IMR-90 (cell line): ENCODE measurements at regions not wholly inside any gene's neighbourhood (a gene's known extent, or its start where the extent isn't known, plus 50 kb on each side); places are given as distances from the start of the nearest gene placed in this dataset.

Experiments
- ATAC-seq: fragments of 200-7000 bp; cut with Tn5 transposase; 2 replicates; pipeline ENCODE4 v1.9.1; 2020; ENCODE audit warnings: low read depth, mild to moderate bottlenecking, moderate library complexity
- BruUV-seq: library from RNA; stranded (reverse); fragments of 400-500 nt; replicated peaks from 2 replicates; lab custom pipeline; 2021; lab: Mats Ljungman, UMichigan
- CTCF ChIA-PET: fragments of 300-600 bp; formaldehyde crosslinking; extraction: SDS; loops from one replicate; lab custom pipeline; 2021; ENCODE audit warnings: antibody characterized with exemption; lab: Yijun Ruan, JAX
- POLR2A ChIA-PET: fragments of 300-600 bp; sonication (Branson Sonifier 250); formaldehyde crosslinking; loops from one replicate; lab custom pipeline; 2022; ENCODE audit warnings: antibody characterized with exemption; ENCODE audit not compliant: unreplicated experiment; lab: Charles Lee
- DNase-seq: peaks from one replicate; pipeline ENCODE4 v3.0.0; 2013
- H2AFZ ChIP-seq: replicated peaks from 2 replicates; pipeline ENCODE3; 2013; ENCODE audit warnings: low read length, mild to moderate bottlenecking; ENCODE audit not compliant: poor library complexity
- H2AK5ac ChIP-seq: 2 replicates; pipeline ENCODE4 v1.6.1; 2013; ENCODE audit warnings: low read depth, low read length, inconsistent platforms
- H2AK9ac ChIP-seq: replicated peaks from 2 replicates; pipeline ENCODE3; 2013; ENCODE audit warnings: mild to moderate bottlenecking, low read depth, low read length, moderate library complexity; ENCODE audit not compliant: poor library complexity
- H2BK120ac ChIP-seq: 2 replicates; pipeline ENCODE4 v1.6.1; 2013; ENCODE audit warnings: low read depth, low read length, inconsistent platforms
- H2BK15ac ChIP-seq: 3 replicates; pipeline ENCODE4 v1.6.1; 2013; ENCODE audit warnings: low read depth, low read length, inconsistent platforms
- H2BK20ac ChIP-seq: 2 replicates; pipeline ENCODE4 v1.6.1; 2013; ENCODE audit warnings: low read depth, mild to moderate bottlenecking, inconsistent platforms, low read length, moderate library complexity
- H2BK5ac ChIP-seq: 2 replicates; pipeline ENCODE4 v1.6.1; 2013; ENCODE audit warnings: mild to moderate bottlenecking, low read depth, low read length, inconsistent platforms; ENCODE audit not compliant: poor library complexity, severe bottlenecking
- H3K14ac ChIP-seq: replicated peaks from 2 replicates; pipeline ENCODE4 v1.6.1; 2013; ENCODE audit warnings: low read depth, low read length, inconsistent platforms
- H3K18ac ChIP-seq: 2 replicates; pipeline ENCODE4 v1.6.1; 2013; ENCODE audit warnings: low read depth, low read length, control low read depth
- H3K23ac ChIP-seq: 2 replicates; pipeline ENCODE4 v1.6.1; 2013; ENCODE audit warnings: low read depth, low read length, inconsistent platforms
- H3K27ac ChIP-seq: 2 replicates; pipeline ENCODE4 v1.5.1; 2013; ENCODE audit warnings: mild to moderate bottlenecking, control low read depth, low read length; ENCODE audit not compliant: insufficient read depth
- H3K27me3 ChIP-seq: 2 replicates; pipeline ENCODE4 v1.6.1; 2013; ENCODE audit warnings: low read length; ENCODE audit not compliant: control insufficient read depth, insufficient read depth
- H3K36me3 ChIP-seq: 2 replicates; pipeline ENCODE4 v1.6.1; 2013; ENCODE audit warnings: low read length, mixed read lengths; ENCODE audit not compliant: control insufficient read depth, insufficient read depth
- H3K4ac ChIP-seq: 2 replicates; pipeline ENCODE4 v1.6.1; 2013; ENCODE audit warnings: low read depth, low read length, inconsistent platforms
- H3K4me1 ChIP-seq: 2 replicates; pipeline ENCODE4 v1.6.1; 2013; ENCODE audit warnings: low read length, mixed read lengths; ENCODE audit not compliant: control insufficient read depth, insufficient read depth
- H3K4me2 ChIP-seq: 2 replicates; pipeline ENCODE4 v1.6.1; 2013; ENCODE audit warnings: low read depth, mild to moderate bottlenecking, control low read depth, low read length, moderate library complexity
- H3K4me3 ChIP-seq: 2 replicates; pipeline ENCODE4 v1.5.1; 2013; ENCODE audit warnings: low read depth, mild to moderate bottlenecking, control low read depth, low read length, moderate library complexity; ENCODE audit not compliant: insufficient read depth
- H3K56ac ChIP-seq: 2 replicates; pipeline ENCODE4 v1.6.1; 2013; ENCODE audit warnings: low read length, inconsistent platforms; ENCODE audit not compliant: insufficient read depth; ENCODE audit errors: extremely low read depth
- H3K79me1 ChIP-seq, 2 experiments: 2 replicates each; pipeline ENCODE4 v1.6.1; 2013; ENCODE audit warnings: low read length in 2 of 2, inconsistent platforms in 1 of 2, low read depth in 1 of 2
- H3K9ac ChIP-seq: 2 replicates; pipeline ENCODE4 v1.6.1; 2013; ENCODE audit warnings: low read depth, low read length, control low read depth
- H3K9me1 ChIP-seq: 2 replicates; pipeline ENCODE4 v1.6.1; 2013; ENCODE audit warnings: low read length, inconsistent platforms; ENCODE audit not compliant: insufficient read depth
- H3K9me3 ChIP-seq: 2 replicates; pipeline ENCODE4 v1.6.1; 2013; ENCODE audit warnings: low read length; ENCODE audit not compliant: control insufficient read depth, insufficient read depth
- H4K20me1 ChIP-seq: 2 replicates; pipeline ENCODE4 v1.6.1; 2013; ENCODE audit warnings: low read length, inconsistent platforms; ENCODE audit not compliant: insufficient read depth
- H4K5ac ChIP-seq: 2 replicates; pipeline ENCODE4 v1.6.1; 2013; ENCODE audit warnings: mild to moderate bottlenecking, low read depth, low read length, control low read depth
- H4K8ac ChIP-seq, 2 experiments: 2 replicates each; pipeline ENCODE4 v1.6.1; 2013; ENCODE audit warnings: low read depth in 2 of 2, low read length in 2 of 2, control low read depth in 1 of 2, inconsistent platforms in 1 of 2
- H4K91ac ChIP-seq: 2 replicates; pipeline ENCODE4 v1.6.1; 2013; ENCODE audit warnings: low read depth, low read length, inconsistent platforms; ENCODE audit not compliant: insufficient read depth
- BHLHE40 ChIP-seq: fragments of 150-350 bp; IDR thresholded peaks from 2 replicates; pipeline ENCODE4 v1.6.1; 2016; ENCODE audit warnings: mild to moderate bottlenecking, low read depth, low read length
- CEBPB ChIP-seq: IDR thresholded peaks from 2 replicates; pipeline ENCODE4 v1.6.1; 2012; ENCODE audit warnings: low read depth, low read length, improper control_type of control experiment
- CHD1 ChIP-seq: IDR thresholded peaks from 2 replicates; pipeline ENCODE4 v1.6.1; 2012; ENCODE audit warnings: low read depth, low read length, improper control_type of control experiment
- ELK1 ChIP-seq: fragments of 150-350 bp; IDR thresholded peaks from 2 replicates; pipeline ENCODE4 v1.6.1; 2016; ENCODE audit warnings: low read depth, mild to moderate bottlenecking, low read length, moderate library complexity, borderline replicate concordance
- FOS ChIP-seq: fragments of 150-350 bp; IDR thresholded peaks from 2 replicates; pipeline ENCODE4 v1.6.1; 2016; ENCODE audit warnings: low read depth, low read length
- MAZ ChIP-seq: IDR thresholded peaks from 2 replicates; pipeline ENCODE4 v1.6.1; 2012; ENCODE audit warnings: low read depth, mild to moderate bottlenecking, low read length, improper control_type of control experiment, moderate library complexity, borderline replicate concordance
- MXI1 ChIP-seq: IDR thresholded peaks from 2 replicates; pipeline ENCODE4 v1.6.1; 2012; ENCODE audit warnings: low read depth, mild to moderate bottlenecking, low read length, moderate library complexity, borderline replicate concordance
- POLR2A ChIP-seq: IDR thresholded peaks from 2 replicates; pipeline ENCODE4 v1.6.1; 2012; ENCODE audit warnings: mild to moderate bottlenecking, low read depth, low read length
- RCOR1 ChIP-seq: IDR thresholded peaks from 2 replicates; pipeline ENCODE4 v1.6.1; 2012; ENCODE audit warnings: mild to moderate bottlenecking, low read length, improper control_type of control experiment; ENCODE audit not compliant: insufficient replicate concordance
- WGBS, 2 experiments: methylation state at CpG; one replicate each; pipeline versions ENCODE4 v1.1.5 to v1.1.7; 2013; ENCODE audit warnings: missing lambda C conversion rate in 2 of 2; ENCODE audit not compliant: insufficient read length in 1 of 2; ENCODE audit errors: extremely low coverage in 2 of 2; 5-methylcytosine and 5-hydroxymethylcytosine counted together
- dilution Hi-C: fragments of 300-500 bp; cut with HindIII; formaldehyde crosslinking; loops from one replicate; pipeline ENCODE4 v1.14.3; 2018; ENCODE audit warnings: low sequenced_read_pairs; ENCODE audit not compliant: unreplicated experiment
- in situ Hi-C: fragments of 300-500 bp; cut with MboI; formaldehyde crosslinking; loops from 3 replicates; pipeline ENCODE4 v1.14.3; 2019; ENCODE audit warnings: low sequenced_read_pairs, inconsistent platforms, mixed read lengths
- intact Hi-C: fragments of 100-400 bp; cut with micrococcal nuclease; formaldehyde crosslinking; loops from 2 replicates; pipeline ENCODE4 v1.10.0; 2022

DNA sequence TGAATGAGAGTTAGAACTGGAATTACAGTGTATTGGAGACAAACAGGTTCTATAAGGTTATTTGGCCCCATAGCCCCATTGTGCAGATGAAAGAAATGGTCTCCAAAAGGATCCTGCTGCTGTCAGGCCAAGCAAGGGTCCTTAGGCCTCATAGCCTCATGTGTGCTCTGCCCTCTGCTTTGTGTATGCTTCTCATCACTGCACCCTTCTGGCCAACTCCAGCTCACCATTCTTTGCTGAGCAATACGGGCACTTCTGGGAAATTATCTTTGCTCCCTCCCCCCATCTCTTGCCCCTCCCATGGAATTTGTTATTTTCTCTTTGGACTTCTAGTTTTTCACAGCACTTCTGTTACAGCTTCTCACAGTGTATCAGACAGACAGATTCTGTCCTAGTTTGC is 298.8 kb downstream of the FOXA2 start:
- CTCF ChIA-PET, result no interaction called here
- Histone ChIP-seq H3K4me3 (no peak overlapping the region), H2BK120ac (no peak overlapping the region), H3K9ac (no peak overlapping the region), H3K27ac (no peak overlapping the region), H3K14ac (no peak overlapping the region), H2AK5ac (no peak overlapping the region), H3K36me3 (no peaks in the 10 kb centered on the region), H4K91ac (no peak overlapping the region), H4K8ac (no peak overlapping the region), H3K18ac (no peak overlapping the region), H2AK9ac (no peak overlapping the region), H3K23ac (no peak overlapping the region), H3K56ac (no peak overlapping the region), H3K9me1 (no peaks in the 10 kb centered on the region), H2AFZ (no peak overlapping the region), H3K4ac (no peak overlapping the region), H3K79me1 (no peaks in the 10 kb centered on the region), H2BK15ac (no peak overlapping the region), H4K5ac (no peak overlapping the region), H2BK5ac (no peak overlapping the region), H3K9me3 (peaks cover 17% of the 10 kb centered on the region), H4K20me1 (no peaks in the 10 kb centered on the region), H2BK20ac (no peak overlapping the region), H3K27me3 (no peaks in the 10 kb centered on the region), H3K4me2 (no peak overlapping the region), H3K4me1 (no peaks in the 10 kb centered on the region)
- in situ Hi-C loops (no loop called here), intact Hi-C loops (no loop called here), dilution Hi-C loops (no loop called here)
- DNase-seq (no peak), ATAC-seq (no peak)
- BruUV-seq, result no TSS peak
- WGBS, 2 experiments, result no CpG with 5 or more reads among the region's 1 CpG
- POLR2A ChIA-PET, result no interaction called here
- no peak for TF ChIP-seq RCOR1
- TF ChIP-seq CEBPB, result no peak
- TF ChIP-seq MAZ, result no peak
- no peak for TF ChIP-seq MXI1
- no peak for TF ChIP-seq POLR2A
- no peak for TF ChIP-seq ELK1
- TF ChIP-seq FOS, result no peak
- no peak for TF ChIP-seq CHD1
- no peak for TF ChIP-seq BHLHE40
